SIG-M5 treated with dmso at 0.1 percent for 504 hours (cell line): ENCODE measurements at regions not wholly inside any gene's neighbourhood (a gene's known extent, or its start where the extent isn't known, plus 50 kb on each side); places are given as distances from the start of the nearest gene placed in this dataset.
"Not testable (repeated sequence)": the region's sequence is repeated elsewhere in the genome, so short reads cannot be mapped to it uniquely, and the experiment has no call there.

ENCODE experiments used
- DNase-seq: peaks from one replicate; lab custom pipeline; 2025; ENCODE audit not compliant: unreplicated experiment; lab: John Stamatoyannopoulos, UW

- DNase-seq: no peak
Measured at GRCh38 chr11:129698212-129698611, 117.4 kb upstream of the TMEM45B start.

- DNase-seq: no peak
Measured at GRCh38 chr11:129699711-129700304, 115.8 kb upstream of the TMEM45B start.

GRCh38 chr11:129700701-129701100 lies 114.9 kb upstream of the TMEM45B start:
- DNase-seq: no peak

GRCh38 chr11:129701706-129702105 lies 113.9 kb upstream of the TMEM45B start:
- no peak for DNase-seq

- no peak for DNase-seq
Measured at GRCh38 chr11:129702410-129703398, 112.9 kb upstream of the TMEM45B start.

- DNase-seq: no peak
Measured at GRCh38 chr11:129703846-129704245, 111.8 kb upstream of the TMEM45B start.

- no peak for DNase-seq
Measured at GRCh38 chr11:129704831-129705230, 110.8 kb upstream of the TMEM45B start.

- no peak for DNase-seq
Measured at GRCh38 chr11:129705341-129705740, 110.3 kb upstream of the TMEM45B start.

- DNase-seq: no peak
Measured at GRCh38 chr11:129705933-129706332, 109.7 kb upstream of the TMEM45B start.

GRCh38 chr11:129709801-129710398 lies 105.7 kb upstream of the TMEM45B start:
- no peak for DNase-seq

- DNase-seq: no peak
Measured at GRCh38 chr11:129710423-129710822, 105.2 kb upstream of the TMEM45B start.

GRCh38 chr11:129711760-129712159 lies 103.9 kb upstream of the TMEM45B start:
- DNase-seq: no peak

GRCh38 chr11:129712486-129713240 lies 103.0 kb upstream of the TMEM45B start:
- not testable (repeated sequence) for DNase-seq

GRCh38 chr11:129719037-129719436 lies 96.6 kb upstream of the TMEM45B start:
- DNase-seq: no peak

GRCh38 chr11:129720156-129720555 lies 95.5 kb upstream of the TMEM45B start:
- DNase-seq: no peak

GRCh38 chr11:129720994-129721393 lies 94.7 kb upstream of the TMEM45B start:
- no peak for DNase-seq

GRCh38 chr11:129721685-129722084 lies 94.0 kb upstream of the TMEM45B start:
- DNase-seq: no peak

GRCh38 chr11:129722529-129722928 lies 93.1 kb upstream of the TMEM45B start:
- DNase-seq: no peak

GRCh38 chr11:129723146-129723760 lies 92.4 kb upstream of the TMEM45B start:
- no peak for DNase-seq

GRCh38 chr11:129723761-129724162 lies 91.9 kb upstream of the TMEM45B start:
- no peak for DNase-seq

- DNase-seq: no peak
Measured at GRCh38 chr11:129724866-129725265, 90.8 kb upstream of the TMEM45B start.
